HFFc6 (cell line): ENCODE measurements at regions not wholly inside any gene's neighbourhood (a gene's known extent, or its start where the extent isn't known, plus 50 kb on each side); places are given as distances from the start of the nearest gene placed in this dataset.

Source experiments
- DNase-seq: peaks from one replicate; pipeline ENCODE4 v3.0.0-alpha.2; 2018
- H3K27ac Mint-ChIP-seq: 2 replicates; pipeline ENCODE4 v1.8.0; 2020; ENCODE audit warnings: mild to moderate bottlenecking, mixed read lengths
- H3K27me3 Mint-ChIP-seq: 2 replicates; pipeline ENCODE4 v1.8.0; 2021; ENCODE audit warnings: mild to moderate bottlenecking, moderate library complexity, mixed read lengths; ENCODE audit not compliant: insufficient read depth
- H3K36me3 Mint-ChIP-seq: 2 replicates; pipeline ENCODE4 v1.8.0; 2021; ENCODE audit warnings: low read depth, mixed read lengths
- H3K4me1 Mint-ChIP-seq: 2 replicates; pipeline ENCODE4 v1.8.0; 2020; ENCODE audit warnings: low read depth, mixed read lengths
- H3K4me3 Mint-ChIP-seq: 2 replicates; pipeline ENCODE4 v1.8.0; 2020; ENCODE audit warnings: mild to moderate bottlenecking, moderate library complexity, mixed read lengths
- H3K9me3 Mint-ChIP-seq: 2 replicates; pipeline ENCODE4 v1.8.0; 2020; ENCODE audit warnings: mild to moderate bottlenecking, mixed read lengths
- CTCF ChIP-seq: fragments of 200-600 bp; sonication (generic); IDR thresholded peaks from 2 replicates; pipeline ENCODE4 v1.5.0; 2021; ENCODE audit warnings: antibody characterized with exemption, mild to moderate bottlenecking

- peak overlapping the region; percentile 88 for H3K27ac Mint-ChIP-seq
- H3K27me3 Mint-ChIP-seq = peaks cover 3% of the 10 kb centered on the region
- no peak for TF ChIP-seq CTCF
- peaks cover 75% of the 10 kb centered on the region for H3K4me1 Mint-ChIP-seq
- H3K9me3 Mint-ChIP-seq = peaks cover 14% of the 10 kb centered on the region; the same call in 1 of the 2 replicates
- H3K36me3 Mint-ChIP-seq = peaks cover 37% of the 10 kb centered on the region
- peak; percentile 94 for DNase-seq
- peak overlapping the region; percentile 41; the same call in 1 of the 2 replicates for H3K4me3 Mint-ChIP-seq
These were observed 887.3 kb downstream of the NTRK3 start for GRCh38 chr15:87369269-87369668.

- peaks cover 73% of the 10 kb centered on the region for H3K4me1 Mint-ChIP-seq
- H3K27ac Mint-ChIP-seq = peak overlapping the region; percentile 88
- TF ChIP-seq CTCF = no peak
- DNase-seq = no peak
- H3K27me3 Mint-ChIP-seq = peaks cover 3% of the 10 kb centered on the region
- peaks cover 34% of the 10 kb centered on the region for H3K36me3 Mint-ChIP-seq
- peaks cover 14% of the 10 kb centered on the region; the same call in 1 of the 2 replicates for H3K9me3 Mint-ChIP-seq
- H3K4me3 Mint-ChIP-seq = peak overlapping the region; percentile 41
These were observed 888.0 kb downstream of the NTRK3 start for GRCh38 chr15:87368511-87368910.

- H3K4me3 Mint-ChIP-seq = no peak overlapping the region; the same call in 1 of the 2 replicates
- H3K36me3 Mint-ChIP-seq = peaks cover 10% of the 10 kb centered on the region
- peak overlapping the region; percentile 39 for H3K27ac Mint-ChIP-seq
- DNase-seq = peak; percentile 74
- peaks cover 5% of the 10 kb centered on the region; the same call in 1 of the 2 replicates for H3K9me3 Mint-ChIP-seq
- peaks cover 61% of the 10 kb centered on the region for H3K4me1 Mint-ChIP-seq
- no peaks in the 10 kb centered on the region; the same call in 1 of the 2 replicates for H3K27me3 Mint-ChIP-seq
- TF ChIP-seq CTCF = no peak
These were observed 891.4 kb downstream of the NTRK3 start for GRCh38 chr15:87365186-87365585.

- Mint-ChIP-seq H3K4me3 (no peak overlapping the region), H3K36me3 (peaks cover 3% of the 10 kb centered on the region), H3K4me1 (peaks cover 35% of the 10 kb centered on the region), H3K9me3 (no peaks in the 10 kb centered on the region), H3K27ac (no peak overlapping the region), H3K27me3 (no peaks in the 10 kb centered on the region; the same call in 1 of the 2 replicates)
- DNase-seq = no peak
- TF ChIP-seq CTCF = no peak
These were observed 894.0 kb downstream of the NTRK3 start for GRCh38 chr15:87362531-87362930.

- Mint-ChIP-seq H3K36me3 (no peaks in the 10 kb centered on the region; the same call in 1 of the 2 replicates), H3K4me1 (peaks cover 38% of the 10 kb centered on the region), H3K9me3 (no peaks in the 10 kb centered on the region), H3K4me3 (no peak overlapping the region), H3K27ac (no peak overlapping the region), H3K27me3 (no peaks in the 10 kb centered on the region)
- no peak for DNase-seq
- TF ChIP-seq CTCF = no peak
These were observed 898.8 kb downstream of the NTRK3 start for GRCh38 chr15:87357637-87358313.
